ENCODE measurements at regions not wholly inside any gene's neighbourhood (a gene's known extent, or its start where the extent isn't known, plus 50 kb on each side); places are given as distances from the start of the nearest gene placed in this dataset.
"Not testable (repeated sequence)": the region's sequence is repeated elsewhere in the genome, so short reads cannot be mapped to it uniquely, and the experiment has no call there.

- H3K4me3 ChIP-seq; H3K36me3 ChIP-seq; H3K27ac ChIP-seq; H3K9me3 ChIP-seq; H3K27me3 ChIP-seq; intact Hi-C loops (cut with DNase I; ENCODE audit: low total_unique reads); DNase-seq; H3K4me1 ChIP-seq: not testable (repeated sequence)
- WGBS, 5 donors: 61 to 89% (median 81%) methylated on average over 4 to 11 of the region's 28 CpGs; no CpG with 5 or more reads in 2 of the 5 donors
Observed at GRCh38 chr14:19300243-19300642, 133.9 kb downstream of the POTEG start.

GRCh38 chr14:19300838-19301237 is 133.3 kb downstream of the POTEG start:
- H3K36me3 ChIP-seq; H3K27me3 ChIP-seq; H3K27ac ChIP-seq; intact Hi-C loops (cut with DNase I; ENCODE audit: low total_unique reads); H3K4me1 ChIP-seq; DNase-seq; H3K9me3 ChIP-seq; H3K4me3 ChIP-seq: not testable (repeated sequence)
- 71 to 76% (median 73%) methylated on average over 16 to 18 of the region's 30 CpGs; no CpG with 5 or more reads in 1 of the 5 donors for WGBS, 5 donors

- H3K27ac ChIP-seq; intact Hi-C loops (cut with DNase I; ENCODE audit: low total_unique reads); H3K9me3 ChIP-seq; H3K27me3 ChIP-seq; H3K4me3 ChIP-seq; H3K4me1 ChIP-seq; H3K36me3 ChIP-seq; DNase-seq: not testable (repeated sequence)
- 82 to 93% (median 89%) methylated on average over 2 of the region's 4 CpGs; no CpG with 5 or more reads in 2 of the 5 donors for WGBS, 5 donors
Observed at GRCh38 chr14:19303844-19304243, 130.3 kb downstream of the POTEG start.

GRCh38 chr14:19304442-19304841 is 129.7 kb downstream of the POTEG start:
- H3K4me3 ChIP-seq; H3K27ac ChIP-seq; intact Hi-C loops (cut with DNase I; ENCODE audit: low total_unique reads); DNase-seq; H3K36me3 ChIP-seq; H3K27me3 ChIP-seq; H3K9me3 ChIP-seq; H3K4me1 ChIP-seq: not testable (repeated sequence)
- WGBS, 5 donors: no CpG with 5 or more reads among the region's 1 CpG

GRCh38 chr14:19304918-19305317 is 129.2 kb downstream of the POTEG start:
- H3K4me1 ChIP-seq; H3K9me3 ChIP-seq; intact Hi-C loops (cut with DNase I; ENCODE audit: low total_unique reads); H3K27me3 ChIP-seq; DNase-seq; H3K36me3 ChIP-seq; H3K4me3 ChIP-seq; H3K27ac ChIP-seq: not testable (repeated sequence)
- 9 to 43% (median 32%) methylated on average over 1 of the region's 2 CpGs; no CpG with 5 or more reads in 1 of the 5 donors for WGBS, 5 donors

- WGBS, 5 donors: 33 to 54% (median 46%) methylated on average over 1 of the region's 3 CpGs; no CpG with 5 or more reads in 2 of the 5 donors
- DNase-seq, H3K4me1 ChIP-seq: not testable (repeated sequence)
Observed at GRCh38 chr14:19305776-19306175, 128.4 kb downstream of the POTEG start.

GRCh38 chr14:19306405-19306804 is 127.7 kb downstream of the POTEG start:
- no CpG with 5 or more reads among the region's 5 CpGs for WGBS, 5 donors
- H3K27ac ChIP-seq; intact Hi-C loops (cut with DNase I; ENCODE audit: low total_unique reads); H3K9me3 ChIP-seq; H3K36me3 ChIP-seq; H3K27me3 ChIP-seq; DNase-seq; H3K4me1 ChIP-seq; H3K4me3 ChIP-seq: not testable (repeated sequence)

More at GRCh38 chr14:19305776-19306175, 128.4 kb downstream of the POTEG start:
- H3K4me3 ChIP-seq; H3K9me3 ChIP-seq; H3K27ac ChIP-seq; H3K27me3 ChIP-seq; intact Hi-C loops (cut with DNase I; ENCODE audit: low total_unique reads); H3K36me3 ChIP-seq: not testable (repeated sequence)

GRCh38 chr14:19311023-19311422 is 123.1 kb downstream of the POTEG start:
- H3K4me1 ChIP-seq; intact Hi-C loops (cut with DNase I; ENCODE audit: low total_unique reads): not testable (repeated sequence)

GRCh38 chr14:19330678-19331077 is 103.5 kb downstream of the POTEG start:
- DNase-seq; H3K4me1 ChIP-seq; intact Hi-C loops (cut with DNase I; ENCODE audit: low total_unique reads); H3K36me3 ChIP-seq; H3K27me3 ChIP-seq; H3K4me3 ChIP-seq; H3K9me3 ChIP-seq; H3K27ac ChIP-seq: not testable (repeated sequence)
- WGBS, 5 donors: no CpG with 5 or more reads among the region's 3 CpGs

More at GRCh38 chr14:19311023-19311422, 123.1 kb downstream of the POTEG start:
- H3K36me3 ChIP-seq, H3K27ac ChIP-seq, H3K4me3 ChIP-seq, DNase-seq, H3K27me3 ChIP-seq, H3K9me3 ChIP-seq: not testable (repeated sequence)
- 21 to 38% (median 27%) methylated on average over 1 of the region's 1 CpG; no CpG with 5 or more reads in 2 of the 5 donors for WGBS, 5 donors

- H3K9me3 ChIP-seq; H3K4me1 ChIP-seq; DNase-seq; H3K36me3 ChIP-seq; H3K27me3 ChIP-seq; H3K4me3 ChIP-seq; H3K27ac ChIP-seq; intact Hi-C loops (cut with DNase I; ENCODE audit: low total_unique reads): not testable (repeated sequence)
- WGBS, 5 donors: 40 to 75% methylated on average over 2 to 3 of the region's 49 CpGs; no CpG with 5 or more reads in 3 of the 5 donors
Observed at GRCh38 chr14:19337232-19338059, 96.7 kb downstream of the POTEG start.

- WGBS, 5 donors: no CpG with 5 or more reads among the region's 11 CpGs
Observed at GRCh38 chr14:19338060-19338372, 96.1 kb downstream of the POTEG start.

GRCh38 chr14:19340976-19341375 is 93.2 kb downstream of the POTEG start:
- intact Hi-C loops (cut with DNase I; ENCODE audit: low total_unique reads); H3K36me3 ChIP-seq; H3K4me1 ChIP-seq; H3K4me3 ChIP-seq; H3K27me3 ChIP-seq; H3K27ac ChIP-seq; H3K9me3 ChIP-seq; DNase-seq: not testable (repeated sequence)
- WGBS, 5 donors: 71 to 78% (median 74%) methylated on average over 6 to 9 of the region's 9 CpGs

More at GRCh38 chr14:19338060-19338372, 96.1 kb downstream of the POTEG start:
- H3K4me1 ChIP-seq; H3K9me3 ChIP-seq; DNase-seq; H3K27me3 ChIP-seq; H3K36me3 ChIP-seq; H3K4me3 ChIP-seq; intact Hi-C loops (cut with DNase I; ENCODE audit: low total_unique reads); H3K27ac ChIP-seq: not testable (repeated sequence)
